K562 (cell line): ENCODE measurements at regions not wholly inside any gene's neighbourhood (a gene's known extent, or its start where the extent isn't known, plus 50 kb on each side); places are given as distances from the start of the nearest gene placed in this dataset.

Experiments used
- ARID1B ChIP-seq: fragments of 450-650 bp; IDR thresholded peaks from 2 replicates; pipeline ENCODE4 v1.6.1; 2016; ENCODE audit warnings: antibody characterized with exemption, mild to moderate bottlenecking, inconsistent platforms
- ATF7 ChIP-seq: fragments of 450-650 bp; IDR thresholded peaks from 2 replicates; pipeline ENCODE4 v1.7.1; 2014; ENCODE audit warnings: mild to moderate bottlenecking, moderate library complexity
- CREBBP ChIP-seq: IDR thresholded peaks from one replicate; pipeline ENCODE4 v1.6.1; 2012; ENCODE audit warnings: low read depth, mild to moderate bottlenecking, control low read depth, inconsistent platforms, low read length
- KAT8 ChIP-seq: fragments of 450-650 bp; IDR thresholded peaks from 2 replicates; pipeline ENCODE4 v1.6.1; 2016; ENCODE audit warnings: low read depth, mild to moderate bottlenecking
- KDM1A ChIP-seq, 2 experiments: fragments of 450-650 bp; IDR thresholded peaks; 2 replicates each; pipeline ENCODE4 v1.6.1; 2016; ENCODE audit warnings: mild to moderate bottlenecking in 2 of 2
- MAZ ChIP-seq, 2 experiments: fragments of 450-650 bp in 1 of 2; sonication (generic) in 1 of 2; formaldehyde crosslinking; IDR thresholded peaks in 1 of 2; conservative IDR thresholded peaks in 1 of 2; 2 replicates each; pipeline versions ENCODE4 v1.4.0 to v1.5.0; 2020; ENCODE audit warnings: mild to moderate bottlenecking in 1 of 2, missing genetic modification reagents in 1 of 2
- MEIS2 ChIP-seq: fragments of 450-650 bp; IDR thresholded peaks from 2 replicates; pipeline ENCODE4 v1.6.1; 2014; ENCODE audit warnings: mild to moderate bottlenecking; ENCODE audit not compliant: partially characterized antibody
- NCOA2 ChIP-seq, 2 experiments: fragments of 450-650 bp; IDR thresholded peaks; 2 replicates each; pipeline ENCODE4 v1.6.1; 2018; ENCODE audit warnings: mild to moderate bottlenecking in 2 of 2, moderate library complexity in 1 of 2; ENCODE audit not compliant: partially characterized antibody in 2 of 2
- NFIC ChIP-seq: fragments of 450-650 bp; IDR thresholded peaks from 2 replicates; pipeline ENCODE4 v1.6.1; 2017; ENCODE audit warnings: mild to moderate bottlenecking, inconsistent platforms
- NRF1 ChIP-seq, 2 experiments: fragments of 450-650 bp; IDR thresholded peaks in 1 of 2; conservative IDR thresholded peaks in 1 of 2; 2 replicates each; pipeline ENCODE4 v1.6.1; 2014; ENCODE audit warnings: mild to moderate bottlenecking in 2 of 2
- PBX2 ChIP-seq, 2 experiments: IDR thresholded peaks in 1 of 2; conservative IDR thresholded peaks in 1 of 2; 2 replicates each; pipeline ENCODE4 v1.6.1; 2016; ENCODE audit warnings: low read depth in 2 of 2, mild to moderate bottlenecking in 1 of 2, missing compliant biosample characterization in 1 of 2, missing genetic modification characterization in 1 of 2, moderate library complexity in 1 of 2
- PKNOX1 ChIP-seq: fragments of 450-650 bp; IDR thresholded peaks from 2 replicates; pipeline ENCODE4 v1.6.1; 2016
- RAD21 ChIP-seq, 2 experiments: fragments of 250-450 bp in 1 of 2; fragments of 450-650 bp in 1 of 2; sonication (Bioruptor Pico) in 1 of 2; formaldehyde crosslinking in 1 of 2; IDR thresholded peaks in 1 of 2; conservative IDR thresholded peaks in 1 of 2; 2 replicates each; pipeline versions ENCODE4 v1.4.0 to v1.8.0; 2020 to 2022; ENCODE audit warnings: mild to moderate bottlenecking in 2 of 2, moderate library complexity in 1 of 2
- RCOR1 ChIP-seq, 2 experiments: IDR thresholded peaks; 2 replicates each; pipeline ENCODE4 v1.6.1; 2012; ENCODE audit warnings: low read depth in 2 of 2, low read length in 2 of 2, borderline replicate concordance in 1 of 2, improper control_type of control experiment in 1 of 2
- RFX1 ChIP-seq: fragments of 450-650 bp; IDR thresholded peaks from 2 replicates; pipeline ENCODE4 v1.6.1; 2016; ENCODE audit warnings: mild to moderate bottlenecking, moderate library complexity
- SMARCA4 ChIP-seq: fragments of 450-650 bp; IDR thresholded peaks from 2 replicates; pipeline ENCODE4 v1.6.1; 2016
- TEAD4 ChIP-seq, 2 experiments: sonication (generic) in 1 of 2; formaldehyde crosslinking in 1 of 2; IDR thresholded peaks; 2 replicates each; pipeline versions ENCODE4 v1.6.1 to v1.8.0; 2012 to 2022; ENCODE audit warnings: borderline replicate concordance in 1 of 2, inconsistent platforms in 1 of 2, low read length in 1 of 2, mild to moderate bottlenecking in 1 of 2, missing genetic modification reagents in 1 of 2
- ZFPM2 ChIP-seq: fragments of 250-450 bp; sonication (Bioruptor Pico); IDR thresholded peaks from 2 replicates; pipeline ENCODE4 v1.5.1; 2022; ENCODE audit warnings: mild to moderate bottlenecking
- ZNF140 ChIP-seq: fragments of 250-450 bp; sonication (Bioruptor Pico); IDR thresholded peaks from 2 replicates; pipeline ENCODE4 v1.8.0; 2021; ENCODE audit warnings: moderate library complexity, mild to moderate bottlenecking, inconsistent platforms
- TF ChIP-seq, protein P1 (sequence below), 2 experiments: fragments of 450-650 bp; conservative IDR thresholded peaks; 2 replicates each; pipeline ENCODE4 v1.6.1; 2017; ENCODE audit warnings: mild to moderate bottlenecking in 2 of 2, moderate library complexity in 2 of 2

GRCh38 chr2:58594175-58594574, 353.1 kb upstream of the FANCL start (continued):
- TF ChIP-seq PKNOX1 (peak; percentile 75), NCOA2 (IDR thresholded peaks at IDR 0.05; ENCODE audit: partially characterized antibody in 2 of 2) (peak in 1 of 2 experiments; percentile 40), PBX2 (CRISPR knock-in tag; IDR thresholded peaks at IDR 0.05; ENCODE audit: low read depth) (no peak), PBX2 (tag; conservative IDR thresholded peaks at IDR 0.05; ENCODE audit: low read depth) (peak; percentile 87), ARID1B (0 out of 2 replicates have a peak, but pooled peaks have one; percentile 12), MEIS2 (peak; percentile 85), ATF7 (0 out of 2 replicates have a peak, but pooled peaks have one; percentile 11), RFX1 (peak; percentile 51), TEAD4 (IDR thresholded peaks at IDR 0.05; ENCODE audit: low read length) (peak; percentile 56; the same call in 1 of the 2 replicates), TEAD4 (CRISPR knock-in tag; IDR thresholded peaks at IDR 0.05; ENCODE audit: borderline replicate concordance) (no peak), NFIC (peak; percentile 99), ZFPM2 (CRISPR knock-in tag) (no peak), RCOR1 (IDR thresholded peaks at IDR 0.05; ENCODE audit: borderline replicate concordance in 1 of 2, low read depth in 2 of 2, low read length in 2 of 2) (peak; percentile 35 to 83; a peak in 2 of 4 replicates), NRF1 (conservative IDR thresholded peaks at IDR 0.05 in 1 of 2, IDR thresholded peaks at IDR 0.05 in 1 of 2) (peak in 1 of 2 experiments; percentile 30; a peak in 1 of 4 replicates), ZNF140 (no peak), KDM1A (IDR thresholded peaks at IDR 0.05) (peak; percentile 77 to 85), CREBBP (no peak), MAZ (CRISPR knock-in tag; conservative IDR thresholded peaks at IDR 0.05 in 1 of 2, IDR thresholded peaks at IDR 0.05 in 1 of 2) (peak in 1 of 2 experiments; percentile 49; a peak in 1 of 4 replicates), SMARCA4 (peak; percentile 19; the same call in 1 of the 2 replicates), RAD21 (CRISPR knock-in tag; conservative IDR thresholded peaks at IDR 0.05 in 1 of 2, IDR thresholded peaks at IDR 0.05 in 1 of 2) (peak in 1 of 2 experiments; percentile 37; a peak in 2 of 4 replicates), KAT8 (no peak)
- TF ChIP-seq, protein P1, sequence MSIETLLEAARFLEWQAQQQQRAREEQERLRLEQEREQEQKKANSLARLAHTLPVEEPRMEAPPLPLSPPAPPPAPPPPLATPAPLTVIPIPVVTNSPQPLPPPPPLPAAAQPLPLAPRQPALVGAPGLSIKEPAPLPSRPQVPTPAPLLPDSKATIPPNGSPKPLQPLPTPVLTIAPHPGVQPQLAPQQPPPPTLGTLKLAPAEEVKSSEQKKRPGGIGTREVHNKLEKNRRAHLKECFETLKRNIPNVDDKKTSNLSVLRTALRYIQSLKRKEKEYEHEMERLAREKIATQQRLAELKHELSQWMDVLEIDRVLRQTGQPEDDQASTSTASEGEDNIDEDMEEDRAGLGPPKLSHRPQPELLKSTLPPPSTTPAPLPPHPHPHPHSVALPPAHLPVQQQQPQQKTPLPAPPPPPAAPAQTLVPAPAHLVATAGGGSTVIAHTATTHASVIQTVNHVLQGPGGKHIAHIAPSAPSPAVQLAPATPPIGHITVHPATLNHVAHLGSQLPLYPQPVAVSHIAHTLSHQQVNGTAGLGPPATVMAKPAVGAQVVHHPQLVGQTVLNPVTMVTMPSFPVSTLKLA (conservative IDR thresholded peaks at IDR 0.05) = no peak
